ENCODE measurements at regions not wholly inside any gene's neighbourhood (a gene's known extent, or its start where the extent isn't known, plus 50 kb on each side); places are given as distances from the start of the nearest gene placed in this dataset.

DNA sequence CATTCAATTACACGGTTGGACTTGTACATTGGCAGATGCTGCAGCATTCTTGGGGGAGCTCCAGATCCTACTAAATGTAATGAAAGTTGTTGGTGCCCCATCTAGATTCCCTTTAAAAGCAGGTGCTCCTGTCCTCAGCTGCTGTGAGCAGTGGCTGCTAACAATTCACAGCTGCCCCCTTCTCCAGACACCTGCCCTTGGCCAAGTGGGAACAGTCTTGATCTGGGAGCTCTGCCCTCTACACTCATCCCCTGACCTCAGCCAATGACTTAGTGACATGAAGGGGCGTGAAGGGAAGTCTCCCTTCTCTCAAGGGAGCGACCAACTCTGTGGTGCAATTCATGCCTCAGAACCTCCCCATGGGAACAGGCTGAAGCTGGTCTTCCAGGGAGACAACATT, 125.7 kb downstream of the EIF4E start:
- TF ChIP-seq CTCF (IDR thresholded peaks at IDR 0.05; ENCODE audit: insufficient read depth, low read depth, low read length): no peak
- DNase-seq (ENCODE audit: low read depth): no peak
- H3K4me3 ChIP-seq (ENCODE audit: low read depth, low read length): no peak overlapping the region

- DNase-seq (ENCODE audit: low read depth): no peak
- no peak overlapping the region for H3K4me3 ChIP-seq (ENCODE audit: low read depth, low read length)
- no peak for TF ChIP-seq CTCF (IDR thresholded peaks at IDR 0.05; ENCODE audit: insufficient read depth, low read depth, low read length)
These were observed 126.1 kb downstream of the EIF4E start for GRCh38 chr4:98802770-98803198.

DNA sequence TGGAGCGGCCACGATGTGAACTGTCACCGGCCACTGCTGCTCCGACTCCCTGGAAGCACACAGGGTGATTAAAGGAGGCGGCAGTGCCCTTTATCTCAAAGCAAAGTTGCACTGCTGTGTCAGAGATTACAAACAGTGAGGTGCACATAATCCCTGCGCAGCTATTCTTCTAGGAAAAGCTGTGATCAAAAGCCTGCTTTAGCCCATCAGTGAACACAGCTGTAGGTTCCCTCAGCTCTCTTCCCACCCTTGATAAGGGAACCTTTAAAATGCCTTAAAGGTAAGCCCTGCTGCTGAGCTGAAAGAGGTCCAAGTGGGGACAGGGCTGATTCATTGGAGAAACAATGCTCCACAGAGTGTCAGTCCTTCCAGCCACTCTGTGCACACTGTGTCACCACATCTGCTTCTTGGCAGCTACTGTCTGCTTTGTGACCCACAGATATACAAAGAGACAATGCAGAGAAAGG, 127.6 kb downstream of the EIF4E start:
- DNase-seq (ENCODE audit: low read depth): no peak
- no peak overlapping the region for H3K4me3 ChIP-seq (ENCODE audit: low read depth, low read length)
- no peak for TF ChIP-seq CTCF (IDR thresholded peaks at IDR 0.05; ENCODE audit: insufficient read depth, low read depth, low read length)

DNA sequence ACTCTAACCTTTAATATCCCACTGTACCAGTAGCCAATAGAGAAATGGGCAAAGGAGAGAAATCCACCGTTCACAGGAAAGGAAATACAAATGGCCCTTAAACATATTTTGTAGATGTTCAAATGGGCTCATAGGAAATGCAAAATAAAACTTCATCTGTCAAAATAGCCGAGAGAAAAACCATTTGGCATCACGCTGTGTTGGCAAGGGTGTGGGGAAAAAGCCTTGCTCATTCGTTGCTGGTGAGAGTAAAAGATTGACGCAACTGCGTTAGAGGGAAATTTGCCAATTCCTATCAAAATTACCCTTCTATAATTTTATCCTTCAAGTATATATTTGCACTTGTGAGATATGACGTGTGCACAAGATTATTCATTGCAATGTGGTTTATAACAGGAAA, 131.9 kb downstream of the EIF4E start:
- H3K4me3 ChIP-seq (ENCODE audit: low read depth, low read length): no peak overlapping the region
- no peak for TF ChIP-seq CTCF (IDR thresholded peaks at IDR 0.05; ENCODE audit: insufficient read depth, low read depth, low read length)
- no peak for DNase-seq (ENCODE audit: low read depth)

GRCh38 chr4:98794565-98795205, 134.2 kb downstream of the EIF4E start:
- H3K4me3 ChIP-seq (ENCODE audit: low read depth, low read length): no peak overlapping the region
- peak; percentile 36 for DNase-seq (ENCODE audit: low read depth)
- TF ChIP-seq CTCF (IDR thresholded peaks at IDR 0.05; ENCODE audit: insufficient read depth, low read depth, low read length): no peak

- DNase-seq (ENCODE audit: low read depth): no peak
- H3K4me3 ChIP-seq (ENCODE audit: low read depth, low read length): no peak overlapping the region
- no peak for TF ChIP-seq CTCF (IDR thresholded peaks at IDR 0.05; ENCODE audit: insufficient read depth, low read depth, low read length)
These were observed 135.2 kb upstream of the TSPAN5 start for GRCh38 chr4:98793658-98794057.

DNA sequence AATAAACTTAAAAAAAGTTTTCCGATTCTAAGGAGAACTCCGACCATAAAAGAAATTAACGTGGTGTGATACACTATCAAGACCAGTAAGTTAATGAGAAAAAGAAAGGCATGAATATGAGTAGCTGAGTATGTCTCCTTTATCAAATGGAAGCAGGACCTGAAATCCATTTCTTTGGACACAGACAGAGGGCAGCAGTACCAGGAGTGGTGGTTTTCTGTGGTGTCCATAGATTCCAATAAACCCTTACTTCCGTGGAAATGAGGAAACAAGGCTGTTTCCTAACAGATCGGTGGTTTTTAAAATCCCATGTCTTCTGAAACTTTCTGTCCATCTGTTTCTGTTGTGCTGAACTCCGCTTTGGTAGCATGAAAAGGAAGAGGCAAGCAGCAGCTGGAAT, 128.5 kb upstream of the TSPAN5 start:
- H3K4me3 ChIP-seq (ENCODE audit: low read depth, low read length): no peak overlapping the region
- DNase-seq (ENCODE audit: low read depth): peak; percentile 52
- peak; percentile 39 for TF ChIP-seq CTCF (IDR thresholded peaks at IDR 0.05; ENCODE audit: insufficient read depth, low read depth, low read length)

Measured in fibroblast of villous mesenchyme (primary cell).